ENCODE measurements at regions not wholly inside any gene's neighbourhood (a gene's known extent, or its start where the extent isn't known, plus 50 kb on each side); places are given as distances from the start of the nearest gene placed in this dataset.

DNA sequence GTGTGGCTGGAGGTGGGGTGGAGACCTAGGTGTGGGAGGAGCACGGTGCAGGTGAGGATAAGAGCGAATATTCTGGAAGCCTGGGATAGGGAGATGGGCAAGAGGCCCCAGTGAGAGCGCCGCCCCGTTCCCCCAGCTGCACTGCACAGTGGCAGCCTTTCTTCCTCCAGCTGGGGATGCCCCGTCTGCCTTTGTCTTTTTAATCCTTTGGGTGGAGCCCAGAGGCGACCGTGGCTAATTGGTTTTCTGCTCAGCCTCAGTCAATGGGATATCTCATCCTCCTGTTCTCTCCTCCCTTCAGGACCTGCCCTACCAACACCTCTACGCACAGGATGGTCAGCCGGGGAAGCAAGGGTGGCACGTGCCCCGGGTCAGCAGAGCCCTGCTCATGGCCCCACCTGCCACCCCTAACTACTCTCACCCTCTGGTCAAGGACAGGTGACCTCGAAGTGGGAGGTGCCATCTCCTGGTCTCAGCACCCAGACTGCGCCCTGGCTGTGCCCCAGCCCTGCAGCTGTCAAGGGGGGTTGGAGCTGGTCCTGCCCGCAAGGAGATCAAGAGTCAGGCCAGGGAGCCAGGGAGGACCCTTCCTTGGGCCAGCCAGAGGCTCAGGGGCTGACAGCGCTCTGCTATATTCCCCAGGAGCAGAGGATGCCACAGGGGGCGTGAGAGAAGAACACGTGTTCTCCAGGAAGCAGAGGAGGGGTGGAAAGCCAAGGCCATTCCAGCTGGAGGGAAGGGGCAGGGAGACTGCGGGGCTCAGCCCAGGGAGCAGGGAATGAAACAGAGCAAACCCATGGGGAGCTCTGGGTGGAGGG, 64.0 kb downstream of the ADRA2C start:
- TF ChIP-seq ZBTB7A (IDR thresholded peaks at IDR 0.05; ENCODE audit: low read depth) (no peak), CEBPB (IDR thresholded peaks at IDR 0.05) (no peak), EGR1 (IDR thresholded peaks at IDR 0.05) (no peak), RAD21 (IDR thresholded peaks at IDR 0.05; ENCODE audit: low read depth) (no peak), USF1 (IDR thresholded peaks at IDR 0.05) (no peak), TAF1 (IDR thresholded peaks at IDR 0.05; ENCODE audit: low read depth) (no peak), EP300 (IDR thresholded peaks at IDR 0.05; ENCODE audit: borderline replicate concordance) (no peak), YY1 (IDR thresholded peaks at IDR 0.05; ENCODE audit: low read depth) (no peak), REST (IDR thresholded peaks at IDR 0.05; ENCODE audit: low read depth) (no peak), FOXM1 (IDR thresholded peaks at IDR 0.05; ENCODE audit: borderline replicate concordance, low read depth) (no peak), CREB1 (IDR thresholded peaks at IDR 0.05; ENCODE audit: low read depth) (no peak)
- TF ChIP-seq, protein P1, sequence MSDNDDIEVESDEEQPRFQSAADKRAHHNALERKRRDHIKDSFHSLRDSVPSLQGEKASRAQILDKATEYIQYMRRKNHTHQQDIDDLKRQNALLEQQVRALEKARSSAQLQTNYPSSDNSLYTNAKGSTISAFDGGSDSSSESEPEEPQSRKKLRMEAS (IDR thresholded peaks at IDR 0.05) = no peak
